ENCODE measurements at regions not wholly inside any gene's neighbourhood (a gene's known extent, or its start where the extent isn't known, plus 50 kb on each side); places are given as distances from the start of the nearest gene placed in this dataset.

GRCh38 chr9:78502566-78502965 lies 205.6 kb downstream of the PSAT1 start:
- no peak for TF ChIP-seq CTCF (IDR thresholded peaks at IDR 0.05 in 4 of 5, conservative IDR thresholded peaks at IDR 0.05 in 1 of 5)
- no peak for TF ChIP-seq POLR2A (IDR thresholded peaks at IDR 0.05)

Data from gastrocnemius medialis (tissue), 4 donors.